ENCODE measurements at regions not wholly inside any gene's neighbourhood (a gene's known extent, or its start where the extent isn't known, plus 50 kb on each side); places are given as distances from the start of the nearest gene placed in this dataset.

- peaks cover 22% of the 10 kb centered on the region for H3K9me3 Mint-ChIP-seq (ENCODE audit: unreplicated experiment)
- DNase-seq (ENCODE audit: unreplicated experiment): no peak
Observed at GRCh38 chr18:78776151-78776550, 203.5 kb upstream of the SALL3 start.

GRCh38 chr18:78776706-78777285 is 202.8 kb upstream of the SALL3 start:
- TF ChIP-seq CTCF (IDR thresholded peaks at IDR 0.05; ENCODE audit: unreplicated experiment): no peak
- BruUV-seq (replicated peaks): no TSS peak
- H3K36me3 Mint-ChIP-seq (ENCODE audit: insufficient read depth, unreplicated experiment): no peaks in the 10 kb centered on the region
- POLR2A ChIA-PET: no interaction called here
- H3K9me3 Mint-ChIP-seq (ENCODE audit: unreplicated experiment): peaks cover 20% of the 10 kb centered on the region
- no peaks in the 10 kb centered on the region for H3K4me1 Mint-ChIP-seq (ENCODE audit: insufficient read depth, unreplicated experiment)
- CTCF ChIA-PET: no interaction called here
- no peak overlapping the region for H3K4me3 Mint-ChIP-seq (ENCODE audit: unreplicated experiment)
- intact Hi-C loops (cut with micrococcal nuclease): no loop called here
- no peak for DNase-seq (ENCODE audit: unreplicated experiment)
- H3K27ac Mint-ChIP-seq (ENCODE audit: low read depth, unreplicated experiment): no peak overlapping the region
- H3K27me3 Mint-ChIP-seq (ENCODE audit: insufficient read depth, unreplicated experiment): no peaks in the 10 kb centered on the region

More at GRCh38 chr18:78776151-78776550, 203.5 kb upstream of the SALL3 start:
- intact Hi-C loops (cut with micrococcal nuclease): no loop called here
- H3K4me1 Mint-ChIP-seq (ENCODE audit: insufficient read depth, unreplicated experiment): no peaks in the 10 kb centered on the region
- ChIA-PET CTCF (no interaction called here), POLR2A (no interaction called here)
- BruUV-seq (replicated peaks): no TSS peak
- no peak for TF ChIP-seq CTCF (IDR thresholded peaks at IDR 0.05; ENCODE audit: unreplicated experiment)
- H3K4me3 Mint-ChIP-seq (ENCODE audit: unreplicated experiment): no peak overlapping the region
- no peaks in the 10 kb centered on the region for H3K27me3 Mint-ChIP-seq (ENCODE audit: insufficient read depth, unreplicated experiment)
- no peak overlapping the region for H3K27ac Mint-ChIP-seq (ENCODE audit: low read depth, unreplicated experiment)
- no peaks in the 10 kb centered on the region for H3K36me3 Mint-ChIP-seq (ENCODE audit: insufficient read depth, unreplicated experiment)

- no TSS peak for BruUV-seq (replicated peaks)
- peaks cover 14% of the 10 kb centered on the region for H3K9me3 Mint-ChIP-seq (ENCODE audit: unreplicated experiment)
Observed at GRCh38 chr18:78777992-78778391, 201.6 kb upstream of the SALL3 start.

GRCh38 chr18:78778651-78779050 is 201.0 kb upstream of the SALL3 start:
- Mint-ChIP-seq H3K27ac (ENCODE audit: low read depth, unreplicated experiment) (no peak overlapping the region), H3K4me3 (ENCODE audit: unreplicated experiment) (no peak overlapping the region), H3K36me3 (ENCODE audit: insufficient read depth, unreplicated experiment) (no peaks in the 10 kb centered on the region), H3K27me3 (ENCODE audit: insufficient read depth, unreplicated experiment) (no peaks in the 10 kb centered on the region), H3K4me1 (ENCODE audit: insufficient read depth, unreplicated experiment) (no peaks in the 10 kb centered on the region), H3K9me3 (ENCODE audit: unreplicated experiment) (peaks cover 14% of the 10 kb centered on the region)
- intact Hi-C loops (cut with micrococcal nuclease): no loop called here
- ChIA-PET POLR2A (no interaction called here), CTCF (no interaction called here)
- no peak for DNase-seq (ENCODE audit: unreplicated experiment)
- no peak for TF ChIP-seq CTCF (IDR thresholded peaks at IDR 0.05; ENCODE audit: unreplicated experiment)
- BruUV-seq (replicated peaks): no TSS peak

More at GRCh38 chr18:78777992-78778391, 201.6 kb upstream of the SALL3 start:
- no peak overlapping the region for H3K27ac Mint-ChIP-seq (ENCODE audit: low read depth, unreplicated experiment)
- no peaks in the 10 kb centered on the region for H3K36me3 Mint-ChIP-seq (ENCODE audit: insufficient read depth, unreplicated experiment)
- intact Hi-C loops (cut with micrococcal nuclease): no loop called here
- no peak for DNase-seq (ENCODE audit: unreplicated experiment)
- H3K4me3 Mint-ChIP-seq (ENCODE audit: unreplicated experiment): no peak overlapping the region
- no peaks in the 10 kb centered on the region for H3K27me3 Mint-ChIP-seq (ENCODE audit: insufficient read depth, unreplicated experiment)
- TF ChIP-seq CTCF (IDR thresholded peaks at IDR 0.05; ENCODE audit: unreplicated experiment): no peak
- ChIA-PET CTCF (no interaction called here), POLR2A (no interaction called here)
- no peaks in the 10 kb centered on the region for H3K4me1 Mint-ChIP-seq (ENCODE audit: insufficient read depth, unreplicated experiment)

Measured in MCF 10A (cell line).